C4-2B (cell line): ENCODE measurements at regions not wholly inside any gene's neighbourhood (a gene's known extent, or its start where the extent isn't known, plus 50 kb on each side); places are given as distances from the start of the nearest gene placed in this dataset.

Source experiments
- CTCF ChIP-seq: fragments of 450-650 bp; conservative IDR thresholded peaks from 2 replicates; pipeline ENCODE4 v1.5.1; 2017; ENCODE audit warnings: mild to moderate bottlenecking
- ZFX ChIP-seq: fragments of 450-650 bp; IDR thresholded peaks from 2 replicates; pipeline ENCODE4 v1.6.1; 2017

GRCh38 chr20:39292193-39292736 lies 330.1 kb downstream of the DHX35 start:
- no peak for TF ChIP-seq CTCF
- TF ChIP-seq ZFX, result no peak
